ENCODE measurements at regions not wholly inside any gene's neighbourhood (a gene's known extent, or its start where the extent isn't known, plus 50 kb on each side); places are given as distances from the start of the nearest gene placed in this dataset.
A peak's percentile ranks its signal among the peaks of the same experiment; 100 is the strongest.

GRCh38 chr7:12769444-12769843 is 82.0 kb downstream of the ARL4A start:
- peaks cover 4% of the 10 kb centered on the region for H3K4me1 Mint-ChIP-seq
- no peak for DNase-seq
- H3K9me3 Mint-ChIP-seq = no peaks in the 10 kb centered on the region
- peaks cover 12% of the 10 kb centered on the region for H3K27me3 Mint-ChIP-seq
- no peaks in the 10 kb centered on the region for H3K36me3 Mint-ChIP-seq
- no peak overlapping the region for H3K27ac Mint-ChIP-seq
- no peak overlapping the region for H3K4me3 Mint-ChIP-seq

- peaks cover 4% of the 10 kb centered on the region for H3K4me1 Mint-ChIP-seq
- no peaks in the 10 kb centered on the region for H3K36me3 Mint-ChIP-seq
- no peak overlapping the region for H3K27ac Mint-ChIP-seq
- DNase-seq = no peak
- H3K4me3 Mint-ChIP-seq = no peak overlapping the region
- H3K27me3 Mint-ChIP-seq = peaks cover 12% of the 10 kb centered on the region
- H3K9me3 Mint-ChIP-seq = no peaks in the 10 kb centered on the region
These were observed 83.0 kb downstream of the ARL4A start for GRCh38 chr7:12770227-12770975.

- Mint-ChIP-seq H3K9me3 (no peaks in the 10 kb centered on the region), H3K4me1 (peaks cover 4% of the 10 kb centered on the region), H3K27ac (no peak overlapping the region), H3K27me3 (peaks cover 12% of the 10 kb centered on the region), H3K36me3 (no peaks in the 10 kb centered on the region), H3K4me3 (no peak overlapping the region)
- DNase-seq = no peak
These were observed 84.0 kb downstream of the ARL4A start for GRCh38 chr7:12771378-12771877.

GRCh38 chr7:12772768-12773167 is 85.3 kb downstream of the ARL4A start:
- Mint-ChIP-seq H3K4me3 (no peak overlapping the region), H3K27ac (no peak overlapping the region), H3K9me3 (no peaks in the 10 kb centered on the region), H3K36me3 (no peaks in the 10 kb centered on the region), H3K4me1 (peaks cover 4% of the 10 kb centered on the region), H3K27me3 (peaks cover 12% of the 10 kb centered on the region)
- no peak for DNase-seq

- peaks cover 2% of the 10 kb centered on the region for H3K27me3 Mint-ChIP-seq
- no peak for DNase-seq
- H3K4me1 Mint-ChIP-seq = no peaks in the 10 kb centered on the region
- no peaks in the 10 kb centered on the region for H3K9me3 Mint-ChIP-seq
- no peak overlapping the region for H3K4me3 Mint-ChIP-seq
- no peak overlapping the region for H3K27ac Mint-ChIP-seq
- H3K36me3 Mint-ChIP-seq = no peaks in the 10 kb centered on the region
These were observed 89.8 kb downstream of the ARL4A start for GRCh38 chr7:12777257-12777656.

- Mint-ChIP-seq H3K36me3 (no peaks in the 10 kb centered on the region), H3K4me3 (peak overlapping the region; percentile 4), H3K27ac (no peak overlapping the region), H3K9me3 (no peaks in the 10 kb centered on the region), H3K4me1 (no peaks in the 10 kb centered on the region), H3K27me3 (no peaks in the 10 kb centered on the region)
- DNase-seq = no peak
These were observed 92.5 kb downstream of the ARL4A start for GRCh38 chr7:12779947-12780346.

GRCh38 chr7:12783421-12784095 is 96.1 kb downstream of the ARL4A start:
- H3K27me3 Mint-ChIP-seq = no peaks in the 10 kb centered on the region
- H3K9me3 Mint-ChIP-seq = no peaks in the 10 kb centered on the region
- no peaks in the 10 kb centered on the region for H3K36me3 Mint-ChIP-seq
- H3K27ac Mint-ChIP-seq = no peak overlapping the region
- no peaks in the 10 kb centered on the region for H3K4me1 Mint-ChIP-seq
- no peak for DNase-seq
- no peak overlapping the region for H3K4me3 Mint-ChIP-seq

- H3K27ac Mint-ChIP-seq = no peak overlapping the region
- no peaks in the 10 kb centered on the region for H3K27me3 Mint-ChIP-seq
- no peaks in the 10 kb centered on the region for H3K9me3 Mint-ChIP-seq
- no peak for DNase-seq
- no peak overlapping the region for H3K4me3 Mint-ChIP-seq
- H3K36me3 Mint-ChIP-seq = no peaks in the 10 kb centered on the region
- no peaks in the 10 kb centered on the region for H3K4me1 Mint-ChIP-seq
These were observed 98.0 kb downstream of the ARL4A start for GRCh38 chr7:12785473-12785872.

- Mint-ChIP-seq H3K9me3 (no peaks in the 10 kb centered on the region), H3K27me3 (no peaks in the 10 kb centered on the region), H3K36me3 (no peaks in the 10 kb centered on the region), H3K4me3 (no peak overlapping the region), H3K27ac (no peak overlapping the region), H3K4me1 (no peaks in the 10 kb centered on the region)
- no peak for DNase-seq
These were observed 99.1 kb downstream of the ARL4A start for GRCh38 chr7:12786494-12786893.

GRCh38 chr7:12788171-12788570 is 100.7 kb downstream of the ARL4A start:
- Mint-ChIP-seq H3K27me3 (no peaks in the 10 kb centered on the region), H3K4me1 (no peaks in the 10 kb centered on the region), H3K36me3 (no peaks in the 10 kb centered on the region), H3K9me3 (no peaks in the 10 kb centered on the region), H3K27ac (no peak overlapping the region), H3K4me3 (no peak overlapping the region)
- no peak for DNase-seq

GRCh38 chr7:12788591-12788990 is 101.2 kb downstream of the ARL4A start:
- no peak for DNase-seq
- Mint-ChIP-seq H3K4me1 (no peaks in the 10 kb centered on the region), H3K27me3 (no peaks in the 10 kb centered on the region), H3K9me3 (no peaks in the 10 kb centered on the region), H3K27ac (no peak overlapping the region), H3K36me3 (no peaks in the 10 kb centered on the region), H3K4me3 (no peak overlapping the region)

GRCh38 chr7:12794722-12795302 is 107.4 kb downstream of the ARL4A start:
- Mint-ChIP-seq H3K36me3 (no peaks in the 10 kb centered on the region), H3K9me3 (no peaks in the 10 kb centered on the region), H3K4me3 (no peak overlapping the region), H3K4me1 (no peaks in the 10 kb centered on the region), H3K27me3 (no peaks in the 10 kb centered on the region), H3K27ac (no peak overlapping the region)
- DNase-seq = no peak

- no peak overlapping the region for H3K27ac Mint-ChIP-seq
- no peak overlapping the region for H3K4me3 Mint-ChIP-seq
These were observed 109.1 kb downstream of the ARL4A start for GRCh38 chr7:12796397-12797127.

GRCh38 chr7:12800486-12800885 is 113.1 kb downstream of the ARL4A start:
- H3K36me3 Mint-ChIP-seq = no peaks in the 10 kb centered on the region
- no peaks in the 10 kb centered on the region for H3K9me3 Mint-ChIP-seq
- no peak overlapping the region for H3K4me3 Mint-ChIP-seq
- H3K4me1 Mint-ChIP-seq = peaks cover under 1% of the 10 kb centered on the region
- H3K27me3 Mint-ChIP-seq = peaks cover 9% of the 10 kb centered on the region
- DNase-seq = no peak
- no peak overlapping the region for H3K27ac Mint-ChIP-seq

More at GRCh38 chr7:12796397-12797127, 109.1 kb downstream of the ARL4A start:
- DNase-seq = no peak
- Mint-ChIP-seq H3K4me1 (no peaks in the 10 kb centered on the region), H3K27me3 (no peaks in the 10 kb centered on the region), H3K36me3 (no peaks in the 10 kb centered on the region), H3K9me3 (no peaks in the 10 kb centered on the region)

GRCh38 chr7:12801107-12801506 is 113.7 kb downstream of the ARL4A start:
- H3K4me1 Mint-ChIP-seq = peaks cover 3% of the 10 kb centered on the region
- DNase-seq = no peak
- H3K4me3 Mint-ChIP-seq = no peak overlapping the region
- no peaks in the 10 kb centered on the region for H3K36me3 Mint-ChIP-seq
- no peaks in the 10 kb centered on the region for H3K9me3 Mint-ChIP-seq
- H3K27me3 Mint-ChIP-seq = peaks cover 9% of the 10 kb centered on the region
- no peak overlapping the region for H3K27ac Mint-ChIP-seq

Measured in activated naive CD8-positive, alpha-beta T cell treated with anti-CD3 and anti-CD28 coated beads for 36 hours (primary cell).